Hepatocyte (in vitro differentiated cells): ENCODE measurements at regions not wholly inside any gene's neighbourhood (a gene's known extent, or its start where the extent isn't known, plus 50 kb on each side); places are given as distances from the start of the nearest gene placed in this dataset.

Source experiments
- DNase-seq: peaks from one replicate; pipeline ENCODE4 v3.0.0-alpha.2; 2016; ENCODE audit warnings: low spot score
- H2AFZ ChIP-seq: fragments of 200-600 bp; sonication (generic); 2 replicates; pipeline ENCODE4 v1.6.0; 2016; ENCODE audit warnings: antibody characterized with exemption, mild to moderate bottlenecking
- H3K27ac ChIP-seq: fragments of 200-600 bp; sonication (generic); 2 replicates; pipeline ENCODE4 v1.5.1; 2016; ENCODE audit warnings: mild to moderate bottlenecking
- H3K27me3 ChIP-seq: fragments of 200-600 bp; sonication (generic); 2 replicates; pipeline ENCODE4 v1.6.1; 2016
- H3K36me3 ChIP-seq: fragments of 200-600 bp; sonication (generic); replicated peaks from 2 replicates; pipeline ENCODE4 v1.5.1; 2016; ENCODE audit warnings: low read depth; ENCODE audit not compliant: insufficient read depth
- H3K4me1 ChIP-seq: fragments of 200-600 bp; sonication (generic); 2 replicates; pipeline ENCODE4 v1.5.1; 2016; ENCODE audit warnings: mild to moderate bottlenecking, moderate library complexity; ENCODE audit not compliant: insufficient read depth
- H3K4me2 ChIP-seq: fragments of 200-600 bp; sonication (generic); 2 replicates; pipeline ENCODE4 v1.6.0; 2016
- H3K4me3 ChIP-seq: fragments of 200-600 bp; sonication (generic); 2 replicates; pipeline ENCODE4 v1.5.1; 2016; ENCODE audit warnings: mild to moderate bottlenecking
- H3K79me2 ChIP-seq: fragments of 200-600 bp; sonication (generic); 2 replicates; pipeline ENCODE4 v1.6.0; 2017; ENCODE audit warnings: mild to moderate bottlenecking
- H3K9me2 ChIP-seq: fragments of 200-600 bp; sonication (generic); replicated peaks from 2 replicates; pipeline ENCODE4 v1.6.0; 2017; ENCODE audit warnings: mild to moderate bottlenecking; ENCODE audit not compliant: insufficient read depth
- H3K9me3 ChIP-seq: fragments of 200-600 bp; sonication (generic); 2 replicates; pipeline ENCODE4 v1.5.1; 2016; ENCODE audit warnings: low read depth, mild to moderate bottlenecking
- H4K20me1 ChIP-seq: fragments of 200-600 bp; sonication (generic); 2 replicates; pipeline ENCODE4 v1.6.0; 2016; ENCODE audit warnings: mild to moderate bottlenecking; ENCODE audit not compliant: insufficient read depth, poor library complexity, severe bottlenecking
- EZH2 ChIP-seq: fragments of 200-600 bp; sonication (generic); IDR thresholded peaks from 2 replicates; pipeline ENCODE4 v1.6.1; 2016; ENCODE audit warnings: antibody characterized with exemption, mild to moderate bottlenecking, borderline replicate concordance
- EZH2phosphoT487 ChIP-seq: fragments of 200-600 bp; sonication (generic); IDR thresholded peaks from one replicate; pipeline ENCODE4 v1.6.1; 2018; ENCODE audit warnings: antibody characterized with exemption, mild to moderate bottlenecking, low read depth, moderate library complexity; ENCODE audit not compliant: unreplicated experiment, severe bottlenecking
- whole genome bisulfite sequencing: methylation state at CpG from one replicate; pipeline ENCODE4 v1.1.6; 2016; ENCODE audit warnings: low lambda C conversion rate; ENCODE audit errors: missing lambda C conversion rate; 5-methylcytosine and 5-hydroxymethylcytosine counted together
- TF ChIP-seq, protein P1 (sequence below): fragments of 200-600 bp; sonication (generic); IDR thresholded peaks from 2 replicates; pipeline ENCODE4 v1.5.1; 2016; ENCODE audit warnings: antibody characterized with exemption, mild to moderate bottlenecking; ENCODE audit not compliant: poor library complexity

DNA sequence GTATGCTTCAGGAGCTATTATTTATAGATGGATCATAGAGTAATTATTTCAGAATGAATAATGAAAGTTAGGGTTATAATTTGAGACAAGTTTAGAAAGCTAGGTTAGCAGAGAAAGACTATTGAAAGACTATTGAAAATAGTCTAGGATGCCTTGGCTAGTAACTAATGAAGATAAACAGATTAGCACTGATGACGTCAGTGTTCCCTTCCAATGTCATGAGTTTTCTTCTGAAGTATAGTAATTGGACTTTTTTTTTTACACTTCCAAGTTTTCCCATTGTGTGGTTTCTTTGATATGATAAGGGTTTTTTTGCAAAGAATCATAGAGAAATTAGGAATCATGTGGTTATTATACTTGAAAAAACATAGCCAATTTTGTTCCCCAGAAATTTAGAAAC lies 1041.5 kb upstream of the CRIM1 start:
- Histone ChIP-seq H3K79me2 (no peaks in the 10 kb centered on the region), H4K20me1 (no peaks in the 10 kb centered on the region), H3K27ac (no peak overlapping the region), H3K36me3 (no peaks in the 10 kb centered on the region), H3K9me2 (no peaks in the 10 kb centered on the region), H2AFZ (no peak overlapping the region), H3K27me3 (no peaks in the 10 kb centered on the region), H3K4me2 (no peak overlapping the region), H3K9me3 (no peaks in the 10 kb centered on the region), H3K4me3 (no peak overlapping the region), H3K4me1 (no peaks in the 10 kb centered on the region)
- TF ChIP-seq EZH2: no peak
- no peak for TF ChIP-seq EZH2phosphoT487
- TF ChIP-seq, protein P1, sequence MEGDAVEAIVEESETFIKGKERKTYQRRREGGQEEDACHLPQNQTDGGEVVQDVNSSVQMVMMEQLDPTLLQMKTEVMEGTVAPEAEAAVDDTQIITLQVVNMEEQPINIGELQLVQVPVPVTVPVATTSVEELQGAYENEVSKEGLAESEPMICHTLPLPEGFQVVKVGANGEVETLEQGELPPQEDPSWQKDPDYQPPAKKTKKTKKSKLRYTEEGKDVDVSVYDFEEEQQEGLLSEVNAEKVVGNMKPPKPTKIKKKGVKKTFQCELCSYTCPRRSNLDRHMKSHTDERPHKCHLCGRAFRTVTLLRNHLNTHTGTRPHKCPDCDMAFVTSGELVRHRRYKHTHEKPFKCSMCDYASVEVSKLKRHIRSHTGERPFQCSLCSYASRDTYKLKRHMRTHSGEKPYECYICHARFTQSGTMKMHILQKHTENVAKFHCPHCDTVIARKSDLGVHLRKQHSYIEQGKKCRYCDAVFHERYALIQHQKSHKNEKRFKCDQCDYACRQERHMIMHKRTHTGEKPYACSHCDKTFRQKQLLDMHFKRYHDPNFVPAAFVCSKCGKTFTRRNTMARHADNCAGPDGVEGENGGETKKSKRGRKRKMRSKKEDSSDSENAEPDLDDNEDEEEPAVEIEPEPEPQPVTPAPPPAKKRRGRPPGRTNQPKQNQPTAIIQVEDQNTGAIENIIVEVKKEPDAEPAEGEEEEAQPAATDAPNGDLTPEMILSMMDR: no peak
- WGBS: 48% methylated on average over 1 of the region's 1 CpG
- no peak for DNase-seq

- H3K4me1 ChIP-seq: no peaks in the 10 kb centered on the region
- H2AFZ ChIP-seq: no peak overlapping the region
- TF ChIP-seq, protein P1: no peak
- TF ChIP-seq EZH2 (no peak), EZH2phosphoT487 (no peak)
- H3K4me2 ChIP-seq: no peak overlapping the region
- no peaks in the 10 kb centered on the region for H3K79me2 ChIP-seq
- no peaks in the 10 kb centered on the region for H3K27me3 ChIP-seq
- DNase-seq: no peak
- no peaks in the 10 kb centered on the region for H3K9me3 ChIP-seq
- H3K4me3 ChIP-seq: no peak overlapping the region
- H3K36me3 ChIP-seq: no peaks in the 10 kb centered on the region
- H3K9me2 ChIP-seq: no peaks in the 10 kb centered on the region
- 86% methylated on average over 1 of the region's 1 CpG for WGBS
- no peaks in the 10 kb centered on the region for H4K20me1 ChIP-seq
- H3K27ac ChIP-seq: no peak overlapping the region
Observed at GRCh38 chr2:35301369-35301768, 1054.2 kb upstream of the CRIM1 start.

GRCh38 chr2:35298493-35298892 lies 1057.1 kb upstream of the CRIM1 start:
- H3K4me2 ChIP-seq: no peak overlapping the region
- DNase-seq: no peak
- no peaks in the 10 kb centered on the region for H3K79me2 ChIP-seq
- WGBS: 73% methylated on average over 4 of the region's 4 CpGs
- no peak overlapping the region for H3K4me3 ChIP-seq
- no peaks in the 10 kb centered on the region for H3K27me3 ChIP-seq
- no peaks in the 10 kb centered on the region for H3K9me3 ChIP-seq
- no peaks in the 10 kb centered on the region for H3K4me1 ChIP-seq
- H3K36me3 ChIP-seq: no peaks in the 10 kb centered on the region
- no peak for TF ChIP-seq EZH2
- TF ChIP-seq, protein P1: no peak
- TF ChIP-seq EZH2phosphoT487: no peak
- H3K9me2 ChIP-seq: no peaks in the 10 kb centered on the region
- no peak overlapping the region for H2AFZ ChIP-seq
- H4K20me1 ChIP-seq: no peaks in the 10 kb centered on the region
- no peak overlapping the region for H3K27ac ChIP-seq

DNA sequence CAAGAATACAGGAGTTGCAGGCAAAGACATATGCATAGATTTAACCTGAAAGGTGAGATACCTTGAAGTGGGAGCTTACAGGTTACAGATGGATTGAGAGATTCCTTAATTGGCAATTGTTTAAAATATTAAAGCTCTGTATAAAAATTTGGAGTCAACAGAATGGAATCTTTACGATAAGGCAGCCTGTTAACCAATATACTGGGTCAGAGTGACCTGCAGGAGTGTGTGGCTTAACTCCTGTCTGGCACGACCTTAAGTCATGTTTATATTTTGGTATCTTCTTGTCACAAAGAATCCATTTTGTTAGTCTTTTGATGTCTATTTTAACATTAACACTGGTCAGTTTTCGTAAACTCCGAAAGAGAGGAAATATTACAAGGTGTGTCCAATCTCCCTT lies 1058.2 kb upstream of the CRIM1 start:
- Histone ChIP-seq H3K27me3 (no peaks in the 10 kb centered on the region), H3K9me2 (no peaks in the 10 kb centered on the region), H3K27ac (no peak overlapping the region), H3K4me2 (no peak overlapping the region), H3K4me1 (no peaks in the 10 kb centered on the region), H4K20me1 (no peaks in the 10 kb centered on the region), H3K79me2 (no peaks in the 10 kb centered on the region), H3K9me3 (no peaks in the 10 kb centered on the region), H2AFZ (no peak overlapping the region), H3K4me3 (no peak overlapping the region), H3K36me3 (no peaks in the 10 kb centered on the region)
- WGBS: 76% methylated on average over 4 of the region's 4 CpGs
- DNase-seq: no peak
- TF ChIP-seq, protein P1: no peak
- TF ChIP-seq EZH2: no peak
- TF ChIP-seq EZH2phosphoT487: no peak
